ENCODE measurements at regions not wholly inside any gene's neighbourhood (a gene's known extent, or its start where the extent isn't known, plus 50 kb on each side); places are given as distances from the start of the nearest gene placed in this dataset.

DNA sequence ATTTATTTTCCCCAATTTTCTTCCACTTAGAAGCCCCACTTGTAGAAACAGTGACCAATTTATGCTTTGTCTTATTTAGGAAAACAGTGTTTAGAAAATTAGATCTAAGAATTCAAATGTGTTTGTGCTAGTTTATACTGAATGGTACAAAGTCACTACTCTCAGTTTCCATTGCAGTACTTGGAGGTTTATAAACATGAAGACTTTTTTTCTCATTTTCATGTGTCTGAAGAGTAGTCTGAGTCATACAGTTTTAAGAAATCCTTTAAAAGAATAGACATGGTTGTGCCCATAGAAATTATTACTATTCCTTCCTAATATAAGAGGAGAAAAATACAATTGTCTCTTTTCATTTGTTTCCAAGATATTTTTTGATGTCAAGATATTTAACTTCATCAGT, 458.7 kb downstream of the NAF1 start:
- ATAC-seq (no peak), DNase-seq (no peak)
- H3K4me1 ChIP-seq, result peaks cover 0 to 3% (median 0%) of the 10 kb centered on the region in 9 donors
- H3K27me3 ChIP-seq, result no peaks in the 10 kb centered on the region
- no peaks in the 10 kb centered on the region for H3K9me3 ChIP-seq
- intact Hi-C loops (cut with DNase I), result loop anchor here in 1 of 10 donors (1.0 kb wide), 1 partner anchor 24 kb away; no protein-coding TSS in a partner anchor
- no peak overlapping the region for H3K27ac ChIP-seq
- no peaks in the 10 kb centered on the region for H3K36me3 ChIP-seq
- no peak overlapping the region for H3K4me3 ChIP-seq
- TF ChIP-seq, protein P1, sequence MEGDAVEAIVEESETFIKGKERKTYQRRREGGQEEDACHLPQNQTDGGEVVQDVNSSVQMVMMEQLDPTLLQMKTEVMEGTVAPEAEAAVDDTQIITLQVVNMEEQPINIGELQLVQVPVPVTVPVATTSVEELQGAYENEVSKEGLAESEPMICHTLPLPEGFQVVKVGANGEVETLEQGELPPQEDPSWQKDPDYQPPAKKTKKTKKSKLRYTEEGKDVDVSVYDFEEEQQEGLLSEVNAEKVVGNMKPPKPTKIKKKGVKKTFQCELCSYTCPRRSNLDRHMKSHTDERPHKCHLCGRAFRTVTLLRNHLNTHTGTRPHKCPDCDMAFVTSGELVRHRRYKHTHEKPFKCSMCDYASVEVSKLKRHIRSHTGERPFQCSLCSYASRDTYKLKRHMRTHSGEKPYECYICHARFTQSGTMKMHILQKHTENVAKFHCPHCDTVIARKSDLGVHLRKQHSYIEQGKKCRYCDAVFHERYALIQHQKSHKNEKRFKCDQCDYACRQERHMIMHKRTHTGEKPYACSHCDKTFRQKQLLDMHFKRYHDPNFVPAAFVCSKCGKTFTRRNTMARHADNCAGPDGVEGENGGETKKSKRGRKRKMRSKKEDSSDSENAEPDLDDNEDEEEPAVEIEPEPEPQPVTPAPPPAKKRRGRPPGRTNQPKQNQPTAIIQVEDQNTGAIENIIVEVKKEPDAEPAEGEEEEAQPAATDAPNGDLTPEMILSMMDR (IDR thresholded peaks at IDR 0.05), result no peak

- Histone ChIP-seq H3K9me3 (no peaks in the 10 kb centered on the region), H3K27ac (peak overlapping the region in 4 of 10 donors; percentile 79 to 80 (median 80)), H3K4me3 (peak overlapping the region in 5 of 10 donors; percentile 3 to 32 (median 26)), H3K4me1 (peaks cover 0 to 3% (median 0%) of the 10 kb centered on the region in 9 donors), H3K36me3 (no peaks in the 10 kb centered on the region), H3K27me3 (no peaks in the 10 kb centered on the region)
- WGBS, 2 donors, result 57 to 65% methylated on average over 1 of the region's 1 CpG
- TF ChIP-seq, protein P1 (IDR thresholded peaks at IDR 0.05), result no peak
- intact Hi-C loops (cut with DNase I), result no loop called here
- DNase-seq (no peak), ATAC-seq (peak in 1 of 8 donors; percentile 52)
Observed at GRCh38 chr4:162706632-162707031, 460.1 kb downstream of the NAF1 start.

DNA sequence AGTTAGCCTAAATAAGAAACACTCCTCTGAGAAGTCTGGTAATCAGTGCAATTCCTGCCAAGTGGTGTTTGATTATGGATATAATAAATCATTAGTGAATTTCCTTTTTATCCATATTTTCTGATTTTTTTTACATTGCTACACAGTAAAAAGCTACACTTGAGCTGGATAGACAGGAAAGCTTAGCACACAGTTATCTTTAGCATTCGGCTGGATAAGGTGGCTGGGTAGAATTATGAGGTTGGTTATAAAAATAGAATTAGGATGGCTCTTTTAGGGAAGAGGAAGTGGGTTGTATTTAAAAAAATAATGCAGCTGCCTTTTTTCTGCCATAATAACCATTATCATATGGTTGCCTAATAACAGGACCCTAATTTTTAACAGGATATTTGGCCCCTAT, 460.6 kb downstream of the NAF1 start:
- 5 to 15% methylated on average over 1 of the region's 1 CpG for WGBS, 2 donors
- TF ChIP-seq, protein P1 (IDR thresholded peaks at IDR 0.05), result no peak
- Histone ChIP-seq H3K27ac (peak overlapping the region in 5 of 10 donors; percentile 57 to 80 (median 79)), H3K4me3 (peak overlapping the region in 8 of 10 donors; percentile 3 to 32 (median 15)), H3K27me3 (no peaks in the 10 kb centered on the region), H3K4me1 (peaks cover 0 to 3% (median 0%) of the 10 kb centered on the region in 9 donors), H3K9me3 (no peaks in the 10 kb centered on the region), H3K36me3 (no peaks in the 10 kb centered on the region)
- ATAC-seq, result peak in 7 of 8 donors; percentile 62 to 95 (median 90)
- no peak for DNase-seq
- intact Hi-C loops (cut with DNase I), result no loop called here

- ATAC-seq (peak; percentile 37 to 98 (median 84)), DNase-seq (no peak)
- H3K27me3 ChIP-seq, result no peaks in the 10 kb centered on the region
- TF ChIP-seq, protein P1 (IDR thresholded peaks at IDR 0.05), result no peak
- intact Hi-C loops (cut with DNase I), result no loop called here
- WGBS, 2 donors, result 43 to 56% methylated on average over 2 of the region's 2 CpGs
- peak overlapping the region in 6 of 10 donors; percentile 8 to 32 (median 22) for H3K4me3 ChIP-seq
- H3K9me3 ChIP-seq, result no peaks in the 10 kb centered on the region
- H3K36me3 ChIP-seq, result no peaks in the 10 kb centered on the region
- peak overlapping the region in 8 of 10 donors; percentile 9 to 80 (median 68) for H3K27ac ChIP-seq
- H3K4me1 ChIP-seq, result peaks cover 0 to 3% (median 0%) of the 10 kb centered on the region in 9 donors
Observed at GRCh38 chr4:162705130-162705803, 461.4 kb downstream of the NAF1 start.

All from heart right ventricle (tissue), 16 donors.